H1 (cell line): ENCODE measurements at regions not wholly inside any gene's neighbourhood (a gene's known extent, or its start where the extent isn't known, plus 50 kb on each side); places are given as distances from the start of the nearest gene placed in this dataset.
"Not testable (repeated sequence)": the region's sequence is repeated elsewhere in the genome, so short reads cannot be mapped to it uniquely, and the experiment has no call there.

ENCODE experiments used
- CTCF ChIA-PET: fragments of 300-600 bp; sonication (Branson Sonifier 250); formaldehyde crosslinking; loops from one replicate; lab custom pipeline; 2021; ENCODE audit not compliant: partially characterized antibody; lab: Charles Lee
- POLR2A ChIA-PET: fragments of 300-600 bp; sonication (Branson Sonifier 250); formaldehyde crosslinking; loops from one replicate; lab custom pipeline; 2021; ENCODE audit warnings: inconsistent platforms; ENCODE audit not compliant: partially characterized antibody; lab: Charles Lee
- DNase-seq, 2 experiments: peaks; one replicate each; pipeline versions ENCODE4 v3.0.0 to v3.0.0-alpha.2; 2010 to 2022; ENCODE audit warnings: low spot score in 2 of 2, low read depth in 1 of 2, mixed read lengths in 1 of 2
- FAIRE-seq: peaks from 2 replicates; lab custom pipeline; 2011; peaks lifted over from hg19 to GRCh38; lab: Jason Lieb, UNC
- H2AFZ ChIP-seq: 2 replicates; pipeline ENCODE4 v1.8.1; 2012; ENCODE audit warnings: low read length, inconsistent platforms
- H2AK5ac ChIP-seq: 2 replicates; pipeline ENCODE4 v1.6.1; 2013; ENCODE audit warnings: low read depth, low read length
- H2BK120ac ChIP-seq: replicated peaks from 2 replicates; pipeline ENCODE3; 2013; ENCODE audit warnings: low read depth, low read length, inconsistent platforms
- H2BK12ac ChIP-seq: 2 replicates; pipeline ENCODE4 v1.6.1; 2013; ENCODE audit warnings: low read depth, low read length
- H2BK15ac ChIP-seq: 2 replicates; pipeline ENCODE4 v1.6.1; 2013; ENCODE audit warnings: low read length
- H2BK20ac ChIP-seq: 2 replicates; pipeline ENCODE4 v1.6.1; 2013; ENCODE audit warnings: low read length
- H2BK5ac ChIP-seq: 2 replicates; pipeline ENCODE4 v1.6.1; 2013; ENCODE audit warnings: low read depth, low read length
- H3K14ac ChIP-seq: 2 replicates; pipeline ENCODE4 v1.6.1; 2013; ENCODE audit warnings: inconsistent platforms; ENCODE audit not compliant: insufficient read length
- H3K18ac ChIP-seq: 2 replicates; pipeline ENCODE4 v1.6.1; 2013; ENCODE audit warnings: low read length; ENCODE audit errors: extremely low read depth
- H3K23ac ChIP-seq: 2 replicates; pipeline ENCODE4 v1.6.1; 2013; ENCODE audit warnings: inconsistent platforms; ENCODE audit not compliant: insufficient read length
- H3K23me2 ChIP-seq: 2 replicates; pipeline ENCODE4 v1.6.1; 2013; ENCODE audit warnings: low read depth, low read length
- H3K27ac ChIP-seq: 2 replicates; pipeline ENCODE4 v1.6.1; 2011; ENCODE audit warnings: low read depth, low read length, inconsistent platforms
- H3K27me3 ChIP-seq, 4 experiments: replicated peaks in 1 of 4; 1 replicate in 1 of 4; 2 replicates in 3 of 4; pipeline versions ENCODE4 v1.6.1 to v1.8.1; 2011 to 2013; ENCODE audit warnings: low read length in 3 of 4, mild to moderate bottlenecking in 3 of 4, inconsistent platforms in 2 of 4, mixed read lengths in 2 of 4, moderate library complexity in 1 of 4; ENCODE audit not compliant: control insufficient read depth in 3 of 4, insufficient read depth in 3 of 4; ENCODE audit errors: extremely low read depth in 1 of 4
- H3K36me3 ChIP-seq, 4 experiments: 2 replicates each; pipeline versions ENCODE4 v1.6.1 to v1.8.1; 2011 to 2013; ENCODE audit warnings: mild to moderate bottlenecking in 4 of 4, low read length in 3 of 4, moderate library complexity in 2 of 4, control low read depth in 1 of 4, inconsistent platforms in 1 of 4; ENCODE audit not compliant: insufficient read depth in 4 of 4, control insufficient read depth in 2 of 4
- H3K4ac ChIP-seq: replicated peaks from 2 replicates; pipeline ENCODE3; 2013; ENCODE audit warnings: low read length, low read depth, mixed read lengths, inconsistent platforms; ENCODE audit not compliant: insufficient read length
- H3K4me1 ChIP-seq, 4 experiments: replicated peaks in 1 of 4; 1 replicate in 1 of 4; 2 replicates in 3 of 4; pipeline versions ENCODE4 v1.6.1 to v1.8.1; 2011 to 2013; ENCODE audit warnings: low read length in 3 of 4, inconsistent platforms in 2 of 4, mixed read lengths in 1 of 4; ENCODE audit not compliant: insufficient read depth in 4 of 4, control insufficient read depth in 3 of 4
- H3K4me2 ChIP-seq, 2 experiments: 2 replicates each; pipeline versions ENCODE4 v1.6.1 to v1.8.1; 2011 to 2013; ENCODE audit warnings: low read depth in 2 of 2, low read length in 2 of 2, control low read depth in 1 of 2, inconsistent platforms in 1 of 2, mild to moderate bottlenecking in 1 of 2; ENCODE audit not compliant: insufficient read depth in 1 of 2
- H3K4me3 ChIP-seq, 4 experiments: fragments of 200-600, 300-600 bp in 1 of 4; sonication (generic), shearing (Covaris generic), sonication (Bioruptor Twin) in 1 of 4; 2 replicates each; pipeline versions ENCODE4 v1.5.1 to v1.8.1; 2011 to 2016; ENCODE audit warnings: low read length in 4 of 4, low read depth in 3 of 4, control low read depth in 2 of 4, inconsistent platforms in 2 of 4, mild to moderate bottlenecking in 2 of 4, mixed read lengths in 1 of 4, moderate library complexity in 1 of 4; ENCODE audit not compliant: insufficient read depth in 2 of 4; ENCODE audit errors: extremely low read depth in 1 of 4
- H3K56ac ChIP-seq: replicated peaks from 2 replicates; pipeline ENCODE3; 2013; ENCODE audit warnings: low read depth, mild to moderate bottlenecking, mixed read lengths, low read length, inconsistent platforms; ENCODE audit not compliant: insufficient read length
- H3K79me1 ChIP-seq: 2 replicates; pipeline ENCODE4 v1.6.1; 2013; ENCODE audit warnings: low read depth, low read length, control low read depth
- H3K79me2 ChIP-seq, 2 experiments: 2 replicates each; pipeline versions ENCODE4 v1.6.1 to v1.8.1; 2012 to 2013; ENCODE audit warnings: low read length in 2 of 2, mild to moderate bottlenecking in 2 of 2, inconsistent platforms in 1 of 2; ENCODE audit not compliant: insufficient read depth in 2 of 2, control insufficient read depth in 1 of 2
- H3K9ac ChIP-seq, 4 experiments: replicated peaks in 1 of 4; 1 replicate in 1 of 4; 2 replicates in 3 of 4; pipeline versions ENCODE4 v1.6.1 to v1.8.1; 2011 to 2013; ENCODE audit warnings: low read depth in 3 of 4, low read length in 3 of 4, control low read depth in 2 of 4, mild to moderate bottlenecking in 2 of 4, moderate library complexity in 2 of 4, inconsistent platforms in 1 of 4; ENCODE audit errors: extremely low read depth in 1 of 4
- H3K9me3 ChIP-seq, 2 experiments: 2 replicates each; pipeline versions ENCODE4 v1.6.1 to v1.8.1; 2012 to 2013; ENCODE audit warnings: mild to moderate bottlenecking in 2 of 2, moderate library complexity in 2 of 2, control low read depth in 1 of 2, inconsistent platforms in 1 of 2, low read depth in 1 of 2, low read length in 1 of 2, mixed read lengths in 1 of 2; ENCODE audit not compliant: insufficient read depth in 2 of 2
- H4K20me1 ChIP-seq, 2 experiments: replicated peaks in 1 of 2; 2 replicates each; pipeline versions ENCODE3 to v1.8.1; 2011 to 2013; ENCODE audit warnings: inconsistent platforms in 2 of 2, low read length in 2 of 2, mild to moderate bottlenecking in 1 of 2; ENCODE audit not compliant: insufficient read depth in 2 of 2, control insufficient read depth in 1 of 2
- H4K5ac ChIP-seq: 2 replicates; pipeline ENCODE4 v1.6.1; 2013; ENCODE audit warnings: low read length, low read depth, mixed read lengths, inconsistent platforms; ENCODE audit not compliant: insufficient read length
- H4K8ac ChIP-seq: 2 replicates; pipeline ENCODE4 v1.8.0; 2013; ENCODE audit warnings: mild to moderate bottlenecking, moderate library complexity, low read length, inconsistent platforms; ENCODE audit not compliant: insufficient read depth; ENCODE audit errors: extremely low read depth
- H4K91ac ChIP-seq: replicated peaks from 2 replicates; pipeline ENCODE3; 2013; ENCODE audit warnings: low read length, mixed read lengths, inconsistent platforms; ENCODE audit not compliant: insufficient read length
- WGBS, 2 experiments: shearing (Covaris generic) in 1 of 2; methylation state at CpG; one replicate each; pipeline versions ENCODE4 v1.1.6 to v1.1.7; 2013 to 2015; ENCODE audit warnings: low lambda C conversion rate in 2 of 2, mixed read lengths in 2 of 2, inconsistent platforms in 1 of 2, low coverage in 1 of 2, missing lambda C conversion rate in 1 of 2; ENCODE audit not compliant: insufficient replicate concordance in 2 of 2, insufficient coverage in 1 of 2, insufficient read length in 1 of 2; ENCODE audit errors: extremely low coverage in 1 of 2, missing lambda C conversion rate in 1 of 2; 5-methylcytosine and 5-hydroxymethylcytosine counted together

DNA sequence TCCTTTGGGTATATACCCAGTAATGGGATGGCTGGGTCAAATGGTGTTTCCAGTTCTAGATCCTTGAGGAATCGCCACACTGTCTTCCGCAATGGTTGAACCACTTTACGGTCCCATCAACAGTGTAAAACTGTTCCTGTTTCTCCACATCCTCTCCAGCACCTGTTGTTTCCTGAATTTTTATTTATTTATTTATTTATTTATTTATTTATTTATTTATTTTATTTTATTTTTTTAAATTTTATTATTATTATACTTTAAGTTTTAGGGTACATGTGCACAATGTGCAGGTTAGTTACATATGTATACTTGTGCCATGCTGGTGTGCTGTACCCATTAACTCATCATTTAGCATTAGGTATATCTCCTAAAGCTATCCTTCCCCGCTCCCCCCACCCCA lies 456.0 kb downstream of the SEMA3D start:
- H4K5ac ChIP-seq, H3K79me2 ChIP-seq, H3K18ac ChIP-seq, H3K79me1 ChIP-seq, H2BK20ac ChIP-seq, H3K4me2 ChIP-seq, H3K4me1 ChIP-seq, H3K14ac ChIP-seq, H3K36me3 ChIP-seq, CTCF ChIA-PET, FAIRE-seq, H2AFZ ChIP-seq, H3K9me3 ChIP-seq, H4K20me1 ChIP-seq, H3K23me2 ChIP-seq, H2BK12ac ChIP-seq, H2BK5ac ChIP-seq, H2BK15ac ChIP-seq, H3K23ac ChIP-seq, H2BK120ac ChIP-seq, H3K56ac ChIP-seq, H4K8ac ChIP-seq, H3K9ac ChIP-seq, H3K27ac ChIP-seq, DNase-seq, H2AK5ac ChIP-seq, H3K27me3 ChIP-seq, H3K4ac ChIP-seq, H4K91ac ChIP-seq, POLR2A ChIA-PET, H3K4me3 ChIP-seq: not testable (repeated sequence)
- WGBS, 2 experiments, result 99% methylated on average over 4 of the region's 4 CpGs; no CpG with 5 or more reads in 1 of the 2 experiments
